HG02678 (cell line): ENCODE measurements at regions not wholly inside any gene's neighbourhood (a gene's known extent, or its start where the extent isn't known, plus 50 kb on each side); places are given as distances from the start of the nearest gene placed in this dataset.

Experiments used
- ATAC-seq: cut with Tn5 transposase; IDR thresholded peaks from one replicate; pipeline ENCODE4 v1.9.1; 2021; ENCODE audit warnings: mild to moderate bottlenecking, moderate library complexity; ENCODE audit not compliant: unreplicated experiment

DNA sequence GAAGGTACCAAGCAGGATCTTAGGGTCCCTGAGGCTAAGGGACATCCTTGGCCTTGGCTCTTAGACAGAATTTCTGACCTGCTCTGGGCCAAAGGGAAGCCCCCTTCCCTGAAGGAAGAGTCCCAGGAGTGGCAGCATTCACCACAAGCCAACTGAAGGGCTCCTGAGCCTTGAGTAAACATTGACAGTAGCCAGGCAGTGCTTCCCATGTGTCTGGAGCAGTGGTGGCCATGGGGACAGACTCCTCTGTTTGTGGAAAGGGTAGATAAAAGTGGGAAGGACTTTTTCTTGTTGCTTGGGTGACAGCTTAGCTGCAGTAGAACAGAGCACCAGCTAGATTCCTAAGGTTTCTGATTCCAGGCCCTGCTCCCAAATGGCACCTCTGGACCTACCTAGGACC is 61.4 kb upstream of the VLDLR start:
- no peak for ATAC-seq

DNA sequence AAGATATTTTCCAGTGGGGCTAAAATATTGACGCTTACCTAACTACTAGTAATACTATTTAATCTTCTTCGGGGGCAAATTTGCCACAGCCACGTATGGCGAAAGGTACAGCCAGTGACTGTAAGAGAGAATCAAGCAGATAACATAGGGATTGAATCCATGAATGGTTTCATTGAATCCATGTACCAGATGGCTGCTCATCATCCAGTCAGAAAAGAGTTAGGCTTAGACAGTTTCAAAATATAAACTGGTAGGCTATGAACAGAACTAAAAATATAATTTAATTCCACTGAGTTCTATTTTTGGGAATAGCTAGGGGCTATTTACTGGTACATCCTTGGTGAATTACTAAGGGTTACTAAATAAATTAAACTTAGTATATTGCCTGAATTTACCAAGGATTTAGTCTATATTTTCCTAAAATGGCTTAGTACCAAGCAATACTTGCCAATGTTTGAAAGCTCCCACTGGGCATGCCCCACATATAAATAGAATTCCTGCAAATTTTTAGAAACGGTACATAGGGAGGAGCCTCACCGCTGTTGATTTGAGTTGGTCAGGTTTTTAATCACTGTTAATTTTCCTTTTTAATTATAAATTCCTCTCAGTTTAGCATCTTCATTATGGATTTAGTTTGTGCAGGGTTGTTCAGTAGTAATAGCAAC is 55.8 kb upstream of the VLDLR start:
- no peak for ATAC-seq

DNA sequence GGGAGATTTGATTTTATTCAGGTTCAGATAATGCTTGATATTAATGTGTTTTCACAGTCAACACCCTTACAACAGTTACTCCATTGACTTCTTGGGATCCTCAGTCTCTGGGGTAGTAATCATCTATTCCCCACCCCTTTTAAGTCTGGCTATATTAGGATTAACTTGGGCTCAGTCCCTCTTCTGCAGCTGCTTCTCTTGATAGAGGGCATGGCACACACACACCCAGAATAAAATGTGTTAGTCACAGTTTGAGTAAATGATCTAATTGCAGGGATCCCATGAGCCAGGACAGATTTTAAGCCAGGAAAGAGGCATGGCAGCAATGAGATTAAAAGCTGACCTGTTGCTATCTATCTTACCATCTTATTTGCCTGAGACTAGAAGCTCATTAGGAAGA is 53.7 kb upstream of the VLDLR start:
- no peak for ATAC-seq

DNA sequence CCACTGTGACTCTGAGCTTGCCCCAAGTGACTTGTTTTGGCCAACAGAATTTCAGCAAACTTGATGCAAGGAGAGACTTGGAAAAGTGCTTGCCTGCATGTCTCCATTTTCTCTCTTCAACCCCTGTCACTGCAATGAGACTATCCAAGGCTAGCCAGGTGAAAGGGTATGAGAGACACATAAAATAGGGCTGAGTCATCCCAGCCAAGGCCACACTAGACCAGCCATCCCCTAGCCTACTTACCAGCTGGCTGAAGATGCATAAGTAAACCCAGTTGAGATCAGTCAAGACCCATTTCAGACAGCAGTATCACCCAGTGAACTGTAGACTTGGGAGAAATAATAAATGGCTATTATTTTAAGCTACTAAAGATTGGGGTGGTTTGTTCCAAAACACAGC is 52.9 kb upstream of the VLDLR start:
- ATAC-seq, result no peak

DNA sequence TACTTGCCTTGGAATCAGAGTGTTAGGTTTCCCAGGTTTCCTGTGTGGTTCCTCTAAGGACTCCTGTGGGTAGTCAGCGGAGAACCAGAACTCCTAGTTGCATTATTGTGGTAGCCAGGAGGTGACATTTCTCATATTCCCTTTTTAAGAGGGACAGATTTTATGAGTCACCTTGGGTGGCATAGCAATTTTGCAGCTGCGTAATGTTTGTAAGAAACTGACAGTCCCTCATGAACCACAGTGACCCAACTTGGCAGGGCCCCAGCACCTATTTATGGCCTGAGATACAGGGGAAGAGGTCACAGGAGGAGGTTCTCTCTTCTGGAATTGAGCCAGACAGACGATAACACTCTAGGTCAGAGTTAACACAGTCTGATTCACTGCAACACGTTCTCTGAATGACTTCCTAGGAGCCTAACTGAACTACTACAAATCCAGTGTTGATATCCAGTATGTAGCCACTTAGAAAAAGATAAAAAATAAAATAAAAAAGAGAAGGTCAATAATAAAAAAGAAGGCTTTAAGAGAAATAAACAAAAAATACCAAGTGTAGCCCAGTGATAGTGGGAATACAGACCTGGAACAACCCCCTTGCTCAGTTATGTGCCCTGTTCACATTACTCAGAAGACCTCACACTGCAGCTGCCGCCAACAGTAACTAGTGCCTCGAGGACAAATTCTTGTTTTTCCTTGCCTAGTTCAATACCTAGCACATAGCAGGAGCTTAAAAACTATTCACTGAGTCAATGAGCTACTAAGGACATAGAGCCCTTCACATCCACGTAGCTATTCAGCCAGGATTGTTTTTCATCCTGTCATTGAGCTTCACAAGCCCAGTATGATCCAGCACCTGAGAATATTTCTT is 50.7 kb upstream of the VLDLR start:
- peak; percentile 85 for ATAC-seq
